Activated CD4-positive, alpha-beta T cell treated with anti-CD3 and anti-CD28 coated beads for 36 hours (primary cell): ENCODE measurements at regions not wholly inside any gene's neighbourhood (a gene's known extent, or its start where the extent isn't known, plus 50 kb on each side); places are given as distances from the start of the nearest gene placed in this dataset.
"Not testable (repeated sequence)": the region's sequence is repeated elsewhere in the genome, so short reads cannot be mapped to it uniquely, and the experiment has no call there.

ENCODE experiments used
- ATAC-seq: fragments of 200-7000 bp; cut with Tn5 transposase; one replicate; pipeline ENCODE4 v1.10.0; 2021; ENCODE audit warnings: mild to moderate bottlenecking, moderate library complexity
- CTCF ChIA-PET: fragments of 350-600 bp; sonication (Branson Sonifier 250); formaldehyde crosslinking; loops from one replicate; lab custom pipeline; 2021; ENCODE audit warnings: antibody characterized with exemption; lab: Charles Lee
- POLR2A ChIA-PET: fragments of 350-600 bp; sonication (Branson Sonifier 250); formaldehyde crosslinking; loops from one replicate; lab custom pipeline; 2021; ENCODE audit warnings: antibody characterized with exemption, inconsistent platforms; lab: Charles Lee
- DNase-seq: peaks from one replicate; pipeline ENCODE4 v3.0.0-alpha.2; 2020
- H3K27ac Mint-ChIP-seq: one replicate; pipeline ENCODE4 v1.8.0; 2021; ENCODE audit warnings: mixed read lengths
- H3K27me3 Mint-ChIP-seq: one replicate; pipeline ENCODE4 v1.8.0; 2021; ENCODE audit warnings: mixed read lengths
- H3K36me3 Mint-ChIP-seq: one replicate; pipeline ENCODE4 v1.8.0; 2021; ENCODE audit warnings: low read depth, mixed read lengths
- H3K4me1 Mint-ChIP-seq: one replicate; pipeline ENCODE4 v1.8.0; 2021; ENCODE audit warnings: mixed read lengths
- H3K4me3 Mint-ChIP-seq: one replicate; pipeline ENCODE4 v1.8.0; 2021; ENCODE audit warnings: mild to moderate bottlenecking, moderate library complexity, mixed read lengths
- H3K9me3 Mint-ChIP-seq: one replicate; pipeline ENCODE4 v1.8.0; 2021; ENCODE audit warnings: low read depth, mixed read lengths
- intact Hi-C, 2 experiments: fragments of 100-400 bp; cut with DNase I in 1 of 2; cut with micrococcal nuclease in 1 of 2; formaldehyde crosslinking; loops; one replicate each; pipeline versions ENCODE4 v1.14.2 to v1.15.1; 2022 to 2024; cut with DNase I, micrococcal nuclease

- ATAC-seq (no peak), DNase-seq (no peak)
- peaks cover 4% of the 10 kb centered on the region for H3K27me3 Mint-ChIP-seq
- H3K27ac Mint-ChIP-seq = no peak overlapping the region
- ChIA-PET POLR2A (no interaction called here), CTCF (no interaction called here)
- no peaks in the 10 kb centered on the region for H3K36me3 Mint-ChIP-seq
- no peaks in the 10 kb centered on the region for H3K9me3 Mint-ChIP-seq
- H3K4me3 Mint-ChIP-seq = no peak overlapping the region
- H3K4me1 Mint-ChIP-seq = no peaks in the 10 kb centered on the region
- intact Hi-C loops = no loop called here
Observed at GRCh38 chr2:106277426-106277825, 83.3 kb upstream of the UXS1 start.

GRCh38 chr2:106275971-106276370, 81.9 kb upstream of the UXS1 start:
- CTCF ChIA-PET = no interaction called here
- no peak overlapping the region for H3K27ac Mint-ChIP-seq
- no peaks in the 10 kb centered on the region for H3K9me3 Mint-ChIP-seq
- POLR2A ChIA-PET = no interaction called here
- no peak overlapping the region for H3K4me3 Mint-ChIP-seq
- ATAC-seq (no peak), DNase-seq (no peak)
- intact Hi-C loops = no loop called here
- no peaks in the 10 kb centered on the region for H3K4me1 Mint-ChIP-seq
- H3K36me3 Mint-ChIP-seq = no peaks in the 10 kb centered on the region
- H3K27me3 Mint-ChIP-seq = peaks cover 6% of the 10 kb centered on the region

- ATAC-seq = no peak
Observed at GRCh38 chr2:106274668-106275067, 80.6 kb upstream of the UXS1 start.

GRCh38 chr2:106272216-106272807, 78.2 kb upstream of the UXS1 start:
- Mint-ChIP-seq H3K4me3 (no peak overlapping the region), H3K9me3 (no peaks in the 10 kb centered on the region), H3K27ac (no peak overlapping the region), H3K4me1 (peaks cover 12% of the 10 kb centered on the region), H3K36me3 (no peaks in the 10 kb centered on the region), H3K27me3 (peaks cover 13% of the 10 kb centered on the region)
- ChIA-PET POLR2A (no interaction called here), CTCF (interaction anchor here (0.6 to 0.8 kb wide), 2 partner anchors 270 to 669 kb away, joined by 3 read pairs; no protein-coding TSS in a partner anchor)
- intact Hi-C loops = no loop called here
- no peak for DNase-seq
- ATAC-seq = no peak

More at GRCh38 chr2:106274668-106275067, 80.6 kb upstream of the UXS1 start:
- H3K27me3 Mint-ChIP-seq = peaks cover 15% of the 10 kb centered on the region
- ChIA-PET POLR2A (interaction anchor here (0.6 kb wide), 1 partner anchor 190 kb away, joined by 4 read pairs; no protein-coding TSS in a partner anchor), CTCF (no interaction called here)
- no peaks in the 10 kb centered on the region for H3K9me3 Mint-ChIP-seq
- no peak for DNase-seq
- intact Hi-C loops = no loop called here
- no peak overlapping the region for H3K4me3 Mint-ChIP-seq
- H3K27ac Mint-ChIP-seq = no peak overlapping the region
- H3K36me3 Mint-ChIP-seq = no peaks in the 10 kb centered on the region
- peaks cover 6% of the 10 kb centered on the region for H3K4me1 Mint-ChIP-seq

- ChIA-PET CTCF (no interaction called here), POLR2A (no interaction called here)
- H3K4me1 Mint-ChIP-seq = peaks cover 12% of the 10 kb centered on the region
- H3K36me3 Mint-ChIP-seq = no peaks in the 10 kb centered on the region
- no peak overlapping the region for H3K27ac Mint-ChIP-seq
- H3K9me3 Mint-ChIP-seq = no peaks in the 10 kb centered on the region
- peak overlapping the region; percentile 64 for H3K4me3 Mint-ChIP-seq
- ATAC-seq (no peak), DNase-seq (no peak)
- intact Hi-C loops = no loop called here
- peaks cover 13% of the 10 kb centered on the region for H3K27me3 Mint-ChIP-seq
Observed at GRCh38 chr2:106270471-106270891, 76.4 kb upstream of the UXS1 start.

- Mint-ChIP-seq H3K27ac (peak overlapping the region; percentile 47), H3K9me3 (no peaks in the 10 kb centered on the region), H3K4me1 (peaks cover 12% of the 10 kb centered on the region), H3K27me3 (peaks cover 13% of the 10 kb centered on the region), H3K4me3 (peak overlapping the region; percentile 64), H3K36me3 (no peaks in the 10 kb centered on the region)
- ChIA-PET POLR2A (no interaction called here), CTCF (interaction anchor here (0.6 kb wide), 1 partner anchor 276 kb away, joined by 3 read pairs; no protein-coding TSS in a partner anchor)
- DNase-seq (peak; percentile 69), ATAC-seq (peak; percentile 81)
- intact Hi-C loops = no loop called here
Observed at GRCh38 chr2:106269591-106270291, 75.6 kb upstream of the UXS1 start.

GRCh38 chr2:106267997-106268396, 73.9 kb upstream of the UXS1 start:
- ChIA-PET POLR2A (no interaction called here), CTCF (no interaction called here)
- intact Hi-C loops = no loop called here
- Mint-ChIP-seq H3K4me1 (peaks cover 12% of the 10 kb centered on the region), H3K9me3 (no peaks in the 10 kb centered on the region), H3K4me3 (no peak overlapping the region), H3K27ac (no peak overlapping the region), H3K27me3 (peaks cover 13% of the 10 kb centered on the region), H3K36me3 (no peaks in the 10 kb centered on the region)
- DNase-seq = no peak
- no peak for ATAC-seq

- H3K9me3 Mint-ChIP-seq = no peaks in the 10 kb centered on the region
- no peaks in the 10 kb centered on the region for H3K36me3 Mint-ChIP-seq
- POLR2A ChIA-PET = no interaction called here
- no peak overlapping the region for H3K27ac Mint-ChIP-seq
- ATAC-seq = no peak
- no peak overlapping the region for H3K4me3 Mint-ChIP-seq
- no peak for DNase-seq
- no peaks in the 10 kb centered on the region for H3K4me1 Mint-ChIP-seq
- CTCF ChIA-PET = no interaction called here
- H3K27me3 Mint-ChIP-seq = no peaks in the 10 kb centered on the region
- intact Hi-C loops = no loop called here
Observed at GRCh38 chr2:106261871-106262321, 67.8 kb upstream of the UXS1 start.

- H3K4me1 Mint-ChIP-seq, ATAC-seq, H3K4me3 Mint-ChIP-seq, H3K9me3 Mint-ChIP-seq, intact Hi-C loops, H3K27ac Mint-ChIP-seq, H3K36me3 Mint-ChIP-seq, POLR2A ChIA-PET, DNase-seq, H3K27me3 Mint-ChIP-seq: not testable (repeated sequence)
- CTCF ChIA-PET = interaction anchor here (0.7 kb wide), 1 partner anchor 398 kb away, joined by 3 read pairs; no protein-coding TSS in a partner anchor
Observed at GRCh38 chr2:106258859-106259258, 64.8 kb upstream of the UXS1 start.

GRCh38 chr2:106257830-106258229, 63.7 kb upstream of the UXS1 start:
- ATAC-seq (no peak), DNase-seq (no peak)
- Mint-ChIP-seq H3K27me3 (no peaks in the 10 kb centered on the region), H3K4me3 (no peak overlapping the region), H3K36me3 (no peaks in the 10 kb centered on the region), H3K9me3 (no peaks in the 10 kb centered on the region), H3K27ac (no peak overlapping the region), H3K4me1 (no peaks in the 10 kb centered on the region)
- POLR2A ChIA-PET = no interaction called here
- CTCF ChIA-PET = no interaction called here
- intact Hi-C loops = no loop called here

GRCh38 chr2:106257135-106257534, 63.0 kb upstream of the UXS1 start:
- no peak overlapping the region for H3K4me3 Mint-ChIP-seq
- no peaks in the 10 kb centered on the region for H3K27me3 Mint-ChIP-seq
- ATAC-seq = no peak
- ChIA-PET POLR2A (no interaction called here), CTCF (no interaction called here)
- no peak for DNase-seq
- no peaks in the 10 kb centered on the region for H3K9me3 Mint-ChIP-seq
- H3K27ac Mint-ChIP-seq = no peak overlapping the region
- intact Hi-C loops = no loop called here
- H3K36me3 Mint-ChIP-seq = no peaks in the 10 kb centered on the region
- no peaks in the 10 kb centered on the region for H3K4me1 Mint-ChIP-seq
